ENCODE measurements at regions not wholly inside any gene's neighbourhood (a gene's known extent, or its start where the extent isn't known, plus 50 kb on each side); places are given as distances from the start of the nearest gene placed in this dataset.
A peak's percentile ranks its signal among the peaks of the same experiment; 100 is the strongest.
"Not testable (repeated sequence)": the region's sequence is repeated elsewhere in the genome, so short reads cannot be mapped to it uniquely, and the experiment has no call there.

DNA sequence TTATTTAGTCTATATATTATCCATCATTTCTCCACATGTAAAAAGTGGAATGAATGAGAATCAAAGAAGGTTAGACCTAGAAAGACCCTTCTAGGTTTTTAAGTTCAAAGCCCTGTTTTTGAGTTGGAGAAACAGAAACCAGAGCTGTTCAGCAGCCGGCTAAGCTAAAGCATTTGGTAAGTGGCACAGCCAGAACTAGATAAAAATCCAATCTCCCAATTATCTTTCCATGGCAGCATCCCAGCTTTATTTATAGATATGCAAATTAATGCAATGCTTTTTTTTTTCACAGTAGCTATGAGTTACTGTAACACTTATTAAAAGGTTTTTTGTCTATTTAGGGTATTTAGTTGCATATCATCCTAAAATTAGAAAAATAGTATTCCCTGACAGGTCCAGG is 85.1 kb downstream of the NIBAN1 start:
- DNase-seq (ENCODE audit: insufficient read length, low spot score), result no peak
- no peak for FAIRE-seq

DNA sequence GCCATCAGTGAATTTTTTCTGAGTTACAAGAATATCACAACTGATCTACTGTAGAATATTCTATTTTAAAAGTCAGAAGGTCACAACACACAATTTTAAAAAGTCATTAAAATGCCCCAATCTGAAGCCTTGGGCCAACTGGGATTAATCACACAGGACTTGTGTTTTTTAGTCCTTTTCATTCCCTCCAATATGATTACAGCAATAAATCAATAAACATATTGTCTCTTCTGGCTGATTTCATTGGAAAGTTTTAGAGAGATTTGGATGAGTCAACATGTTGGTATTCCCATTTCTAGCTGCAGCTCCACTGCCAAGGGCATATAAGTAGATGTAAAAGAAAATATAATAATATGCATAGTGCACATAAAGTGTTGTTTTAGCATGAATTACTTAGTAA is 85.8 kb downstream of the NIBAN1 start:
- no peak for FAIRE-seq
- no peak for DNase-seq (ENCODE audit: insufficient read length, low spot score)

DNA sequence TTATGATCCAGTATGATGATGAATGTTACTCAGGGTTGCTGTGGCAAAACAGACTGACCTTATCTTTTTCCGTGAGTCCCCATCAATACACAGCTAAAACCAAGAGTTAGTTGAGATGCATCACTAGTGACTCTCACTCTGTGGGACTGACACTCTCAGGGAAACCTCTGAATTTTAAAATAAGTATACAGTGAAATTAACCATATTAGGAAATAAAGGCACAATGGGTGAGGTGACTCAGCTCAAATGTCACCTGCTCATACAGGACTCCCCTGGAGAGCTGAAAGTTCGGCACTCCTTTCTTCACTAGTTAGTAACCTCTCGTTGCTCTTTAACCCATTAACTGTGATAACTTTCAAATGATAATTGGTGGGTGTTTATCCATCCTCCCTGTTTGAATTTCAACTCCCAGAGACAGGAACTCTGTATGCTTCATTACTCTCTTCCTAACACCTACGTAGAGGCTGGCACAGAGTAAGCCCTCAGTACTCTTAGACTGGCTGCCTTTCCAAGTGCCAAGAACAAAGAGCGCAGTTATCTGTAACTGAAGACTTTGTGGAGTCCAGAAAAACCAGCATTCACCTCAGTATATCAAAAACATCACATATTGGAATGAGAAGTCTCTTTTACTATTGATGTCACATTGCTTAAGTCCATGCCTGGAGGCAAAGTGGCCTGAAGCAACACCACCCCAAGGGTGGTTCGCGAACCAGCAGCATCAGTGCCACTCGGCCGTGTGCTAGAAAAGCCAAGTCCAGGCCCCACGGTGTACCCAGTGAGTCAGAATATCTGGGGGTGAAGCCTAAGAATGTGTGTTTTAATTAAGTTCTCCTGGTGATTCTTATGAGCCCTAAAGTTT is 91.1 kb downstream of the NIBAN1 start:
- FAIRE-seq (no peak), DNase-seq (ENCODE audit: insufficient read length, low spot score) (no peak)

GRCh38 chr1:184881941-184882913 is 92.1 kb downstream of the NIBAN1 start:
- DNase-seq (ENCODE audit: insufficient read length, low spot score) (no peak), FAIRE-seq (no peak)

DNA sequence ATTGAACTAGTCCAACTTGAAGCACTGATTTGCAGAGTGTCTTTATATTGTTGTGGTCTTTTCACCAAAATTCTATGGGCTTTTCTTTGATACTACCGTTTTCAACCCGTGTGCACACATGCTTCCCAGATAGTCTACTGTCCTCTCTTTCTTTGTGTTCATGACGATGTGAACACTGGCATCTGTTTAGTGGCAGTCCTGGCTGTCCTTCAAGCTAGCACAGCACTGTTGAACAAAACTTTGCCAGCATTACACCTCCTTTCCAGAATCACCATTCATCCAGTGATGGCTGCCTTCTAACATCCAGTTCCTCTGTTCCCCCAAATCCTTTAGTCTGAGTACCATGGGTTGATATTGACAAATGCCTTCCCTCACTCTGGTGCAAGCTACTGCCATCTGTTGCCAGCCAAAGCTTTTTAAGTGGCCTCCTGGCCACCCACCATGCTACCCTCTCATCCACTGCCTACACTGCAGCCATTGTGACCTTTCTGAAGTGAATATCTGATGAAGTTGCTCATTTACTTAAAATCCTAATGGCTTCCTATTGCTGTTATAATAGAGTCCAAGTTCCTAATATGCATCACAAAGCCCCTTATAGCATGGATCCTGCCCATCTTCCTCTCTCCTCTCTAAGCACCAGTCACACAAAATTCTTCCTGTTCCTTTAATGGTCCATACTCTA is 94.3 kb downstream of the NIBAN1 start:
- DNase-seq (ENCODE audit: insufficient read length, low spot score) (no peak), FAIRE-seq (no peak)

- DNase-seq (ENCODE audit: insufficient read length, low spot score), result no peak
- no peak for FAIRE-seq
These were observed 95.7 kb downstream of the NIBAN1 start for GRCh38 chr1:184878602-184879001.

DNA sequence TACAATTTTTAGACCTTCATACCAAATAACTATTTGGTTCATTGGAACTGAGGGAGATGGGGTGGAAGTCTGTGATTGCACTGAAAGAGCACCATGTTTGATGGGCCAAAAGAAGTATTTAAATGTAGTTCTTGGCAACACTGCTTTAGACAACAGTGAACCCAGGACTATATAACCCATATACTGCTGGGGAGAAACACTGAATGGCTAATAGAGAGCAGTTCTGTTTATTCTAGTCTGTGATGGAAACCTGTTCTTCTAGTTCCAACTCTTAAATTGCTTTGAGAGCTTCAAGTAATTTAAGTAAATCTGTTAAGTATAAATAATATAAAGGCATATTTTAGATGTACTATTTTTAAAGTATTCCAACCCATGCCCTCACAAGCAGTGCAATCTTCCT is 96.3 kb downstream of the NIBAN1 start:
- no peak for DNase-seq (ENCODE audit: insufficient read length, low spot score)
- FAIRE-seq, result no peak

GRCh38 chr1:184876015-184876414 is 98.3 kb downstream of the NIBAN1 start:
- not testable (repeated sequence) for FAIRE-seq; DNase-seq (ENCODE audit: insufficient read length, low spot score)

GRCh38 chr1:184875218-184875617 is 99.1 kb downstream of the NIBAN1 start:
- no peak for FAIRE-seq

DNA sequence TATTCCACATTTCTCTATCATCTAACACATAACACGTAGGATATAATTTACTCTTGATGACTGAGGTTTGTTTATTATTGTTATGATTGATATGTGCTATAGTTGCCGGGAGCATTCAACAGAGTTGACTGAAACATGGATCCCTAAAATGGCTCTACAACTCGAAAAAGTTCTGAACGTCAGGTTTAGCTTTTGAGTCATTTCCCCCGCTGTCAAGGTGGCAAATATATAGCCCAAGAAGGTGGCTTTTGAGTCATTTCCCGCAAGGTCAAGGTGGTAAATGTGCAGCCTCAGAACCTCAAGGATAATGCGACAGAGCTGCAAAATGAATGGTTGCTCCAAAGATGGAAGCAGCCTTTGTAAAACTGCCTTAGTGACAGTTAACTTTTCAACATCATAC is 104.0 kb downstream of the NIBAN1 start:
- DNase-seq (ENCODE audit: insufficient read length, low spot score), result no peak
- FAIRE-seq, result no peak

More at GRCh38 chr1:184875218-184875617, 99.1 kb downstream of the NIBAN1 start:
- no peak for DNase-seq (ENCODE audit: insufficient read length, low spot score)

- peak; percentile 65 for FAIRE-seq
These were observed 106.2 kb downstream of the NIBAN1 start for GRCh38 chr1:184867866-184868689.

DNA sequence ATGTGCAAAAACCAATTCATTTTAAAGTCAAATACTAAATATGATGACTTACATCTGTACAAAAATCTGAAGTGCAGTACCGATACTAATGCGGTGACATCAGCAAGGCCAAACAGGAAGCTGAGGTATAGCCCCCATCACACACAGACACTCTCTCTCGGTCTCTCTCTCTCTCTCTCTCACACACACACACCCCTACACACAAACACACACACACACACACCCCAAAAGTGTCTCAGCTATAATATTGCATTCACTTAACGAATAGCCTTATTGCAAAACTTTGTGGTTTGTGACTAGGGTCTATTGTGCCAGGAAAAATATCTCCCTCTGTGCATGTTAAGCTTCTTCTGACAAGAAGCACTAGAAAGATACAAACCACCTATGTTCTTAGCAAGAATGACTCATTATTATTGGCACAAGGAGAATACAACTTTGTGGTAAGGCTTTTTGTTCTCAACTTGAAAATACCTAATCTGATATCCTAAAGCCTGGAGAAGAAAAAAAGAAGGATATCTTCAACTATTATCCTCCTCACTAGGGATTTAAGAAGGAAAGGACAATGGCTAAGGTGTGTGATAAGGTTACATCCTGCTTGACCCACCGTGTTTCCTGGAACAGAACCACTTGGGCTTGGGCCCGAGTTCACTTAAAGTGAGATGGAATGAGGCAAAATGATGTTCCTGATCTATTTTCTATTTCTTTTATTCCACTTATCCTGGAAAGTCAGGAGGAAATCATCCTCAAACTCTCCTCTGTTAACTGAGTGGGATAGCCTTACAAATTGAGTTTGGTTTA is 107.1 kb downstream of the NIBAN1 start:
- peak; percentile 20 for DNase-seq (ENCODE audit: insufficient read length, low spot score)

More at GRCh38 chr1:184867866-184868689, 106.2 kb downstream of the NIBAN1 start:
- no peak for DNase-seq (ENCODE audit: insufficient read length, low spot score)

DNA sequence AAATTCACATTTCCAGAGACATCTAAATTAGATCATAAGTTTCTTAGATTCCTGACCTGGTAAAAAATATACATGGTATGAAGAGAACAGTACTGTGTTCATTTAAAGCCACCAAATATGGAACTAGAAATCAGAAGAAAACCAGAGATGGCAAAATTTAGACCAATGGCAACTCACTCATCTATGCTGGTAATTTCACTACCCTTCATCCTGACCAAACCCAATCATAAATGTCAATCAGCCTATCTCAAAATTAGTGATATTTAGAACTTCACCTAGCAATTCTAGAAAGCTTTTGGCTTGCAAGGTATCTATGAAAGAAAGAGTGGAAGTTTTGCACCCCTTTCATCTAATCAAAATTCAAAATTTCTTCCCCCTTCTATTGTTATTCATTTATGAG is 107.7 kb downstream of the NIBAN1 start:
- FAIRE-seq (no peak), DNase-seq (ENCODE audit: insufficient read length, low spot score) (no peak)

More for the DNA sequence above, 107.1 kb downstream of the NIBAN1 start:
- peak; percentile 94 for FAIRE-seq

DNA sequence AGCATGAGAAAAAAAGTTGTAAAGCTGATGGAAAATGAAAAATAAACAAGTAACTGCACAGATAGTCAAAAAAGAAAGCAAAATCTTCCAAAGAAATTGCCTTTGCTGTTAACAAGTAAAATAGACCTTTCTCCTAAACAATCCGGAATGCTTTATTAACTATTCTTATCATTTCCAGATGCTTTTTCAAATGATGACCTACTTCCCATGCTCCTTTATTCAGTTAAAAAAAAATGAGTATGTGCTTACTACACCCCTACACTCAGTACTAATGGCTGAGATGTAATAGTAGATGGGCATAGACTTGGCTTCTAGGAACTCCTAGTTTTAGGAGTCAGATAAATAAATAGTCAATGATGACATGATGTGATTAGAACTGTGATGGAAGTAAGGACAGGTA is 108.5 kb downstream of the NIBAN1 start:
- FAIRE-seq (no peak), DNase-seq (ENCODE audit: insufficient read length, low spot score) (no peak)

GRCh38 chr1:184861755-184862336 is 107.2 kb upstream of the EDEM3 start:
- no peak for DNase-seq (ENCODE audit: insufficient read length, low spot score)
- no peak for FAIRE-seq

- DNase-seq (ENCODE audit: insufficient read length, low spot score) (no peak), FAIRE-seq (peak; percentile 31)
These were observed 106.5 kb upstream of the EDEM3 start for GRCh38 chr1:184860985-184861754.

GRCh38 chr1:184860535-184860934 is 105.9 kb upstream of the EDEM3 start:
- no peak for FAIRE-seq
- no peak for DNase-seq (ENCODE audit: insufficient read length, low spot score)

All from GM19239 (cell line).